Sigmoid colon (tissue), 6 donors: ENCODE measurements at regions not wholly inside any gene's neighbourhood (a gene's known extent, or its start where the extent isn't known, plus 50 kb on each side); places are given as distances from the start of the nearest gene placed in this dataset.

Experiments used
- DNase-seq: peaks from one replicate; pipeline ENCODE4 v3.0.0-alpha.2; 2019
- H3K27ac ChIP-seq, 4 donors: fragments of 200-600 bp; sonication (generic); one replicate each; pipeline ENCODE4 v1.5.1; 2016 to 2019; ENCODE audit warnings: mild to moderate bottlenecking in 1 of 4
- H3K27me3 ChIP-seq, 3 donors: fragments of 200-600 bp; sonication (generic); one replicate each; pipeline ENCODE4 v1.5.1; 2019; ENCODE audit warnings: mild to moderate bottlenecking in 1 of 3
- H3K36me3 ChIP-seq, 4 donors: fragments of 200-600 bp; sonication (generic); one replicate each; pipeline ENCODE4 v1.5.1; 2016 to 2019
- H3K4me1 ChIP-seq, 4 donors: fragments of 200-600 bp; sonication (generic); one replicate each; pipeline ENCODE4 v1.5.1; 2017 to 2019
- H3K4me3 ChIP-seq, 4 donors: fragments of 200-600 bp; sonication (generic); one replicate each; pipeline ENCODE4 v1.5.1; 2017 to 2019; ENCODE audit warnings: mild to moderate bottlenecking in 2 of 4, moderate library complexity in 1 of 4
- H3K9me3 ChIP-seq, 4 donors: fragments of 200-600 bp in 3 of 4; sonication (generic) in 3 of 4; one replicate each; pipeline versions ENCODE4 v1.5.1 to v1.6.1; 2013 to 2019
- EP300 ChIP-seq, 4 donors: sonication (generic); formaldehyde crosslinking; IDR thresholded peaks; one replicate each; pipeline ENCODE4 v1.6.1; 2017; ENCODE audit warnings: antibody characterized with exemption in 4 of 4
- POLR2A ChIP-seq, 2 donors: fragments of 450-650 bp; IDR thresholded peaks; one replicate each; pipeline ENCODE4 v1.6.1; 2016; ENCODE audit warnings: antibody characterized with exemption in 2 of 2, mild to moderate bottlenecking in 2 of 2, moderate library complexity in 2 of 2
- POLR2AphosphoS5 ChIP-seq, 4 donors: sonication (generic); formaldehyde crosslinking; IDR thresholded peaks; one replicate each; pipeline ENCODE4 v1.6.1; 2017; ENCODE audit warnings: antibody characterized with exemption in 4 of 4
- WGBS, 2 donors: extraction: QIAGEN DNeasy Blood & Tissue Kit; methylation state at CpG; one replicate each; pipeline ENCODE4 v1.1.7; 2013; 5-methylcytosine and 5-hydroxymethylcytosine counted together
- intact Hi-C: fragments of 100-400 bp; cut with DNase I; formaldehyde crosslinking; loops from one replicate; pipeline ENCODE4 v1.15.1; 2023
- TF ChIP-seq, protein P1 (sequence below), 4 experiments: fragments of 450-650 bp in 3 of 4; fragments of 200-600 bp in 1 of 4; IDR thresholded peaks; one replicate each; pipeline ENCODE4 v1.5.1; 2016 to 2019; ENCODE audit warnings: antibody characterized with exemption in 4 of 4, mild to moderate bottlenecking in 3 of 4, moderate library complexity in 2 of 4
- donor health status: healthy with polysubstance abuse.
- donor health status: healthy.

DNA sequence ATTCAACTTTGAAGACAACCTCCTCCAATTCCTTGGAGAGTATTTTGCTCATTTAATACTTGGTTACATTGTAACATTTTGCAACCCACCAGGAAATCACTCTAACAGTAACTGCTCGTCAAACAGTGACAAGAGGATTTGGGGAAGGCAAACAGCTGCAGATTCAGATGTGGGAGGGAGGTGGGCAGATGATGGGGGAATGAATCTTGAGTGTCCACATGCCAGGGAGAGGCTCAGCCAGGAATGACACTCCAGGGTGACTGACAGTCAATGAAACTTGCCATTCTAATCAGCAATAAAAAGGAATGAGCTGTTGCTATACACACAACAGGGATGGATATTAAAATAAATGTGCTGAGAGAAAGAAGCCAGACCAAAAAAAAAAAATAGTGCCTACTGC is 97.7 kb upstream of the ANKRD55 start:
- intact Hi-C loops, result no loop called here
- WGBS, 2 donors, result 52 to 89% methylated on average over 1 of the region's 1 CpG
- Histone ChIP-seq H3K27me3 (no peaks in the 10 kb centered on the region), H3K27ac (no peak overlapping the region), H3K9me3 (no peaks in the 10 kb centered on the region), H3K4me1 (no peaks in the 10 kb centered on the region), H3K4me3 (no peak overlapping the region), H3K36me3 (no peaks in the 10 kb centered on the region)
- TF ChIP-seq, protein P1, sequence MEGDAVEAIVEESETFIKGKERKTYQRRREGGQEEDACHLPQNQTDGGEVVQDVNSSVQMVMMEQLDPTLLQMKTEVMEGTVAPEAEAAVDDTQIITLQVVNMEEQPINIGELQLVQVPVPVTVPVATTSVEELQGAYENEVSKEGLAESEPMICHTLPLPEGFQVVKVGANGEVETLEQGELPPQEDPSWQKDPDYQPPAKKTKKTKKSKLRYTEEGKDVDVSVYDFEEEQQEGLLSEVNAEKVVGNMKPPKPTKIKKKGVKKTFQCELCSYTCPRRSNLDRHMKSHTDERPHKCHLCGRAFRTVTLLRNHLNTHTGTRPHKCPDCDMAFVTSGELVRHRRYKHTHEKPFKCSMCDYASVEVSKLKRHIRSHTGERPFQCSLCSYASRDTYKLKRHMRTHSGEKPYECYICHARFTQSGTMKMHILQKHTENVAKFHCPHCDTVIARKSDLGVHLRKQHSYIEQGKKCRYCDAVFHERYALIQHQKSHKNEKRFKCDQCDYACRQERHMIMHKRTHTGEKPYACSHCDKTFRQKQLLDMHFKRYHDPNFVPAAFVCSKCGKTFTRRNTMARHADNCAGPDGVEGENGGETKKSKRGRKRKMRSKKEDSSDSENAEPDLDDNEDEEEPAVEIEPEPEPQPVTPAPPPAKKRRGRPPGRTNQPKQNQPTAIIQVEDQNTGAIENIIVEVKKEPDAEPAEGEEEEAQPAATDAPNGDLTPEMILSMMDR (IDR thresholded peaks at IDR 0.05), result no peak
- TF ChIP-seq POLR2AphosphoS5 (IDR thresholded peaks at IDR 0.05) (no peak), POLR2A (IDR thresholded peaks at IDR 0.05) (no peak), EP300 (IDR thresholded peaks at IDR 0.05) (no peak)
- no peak for DNase-seq

DNA sequence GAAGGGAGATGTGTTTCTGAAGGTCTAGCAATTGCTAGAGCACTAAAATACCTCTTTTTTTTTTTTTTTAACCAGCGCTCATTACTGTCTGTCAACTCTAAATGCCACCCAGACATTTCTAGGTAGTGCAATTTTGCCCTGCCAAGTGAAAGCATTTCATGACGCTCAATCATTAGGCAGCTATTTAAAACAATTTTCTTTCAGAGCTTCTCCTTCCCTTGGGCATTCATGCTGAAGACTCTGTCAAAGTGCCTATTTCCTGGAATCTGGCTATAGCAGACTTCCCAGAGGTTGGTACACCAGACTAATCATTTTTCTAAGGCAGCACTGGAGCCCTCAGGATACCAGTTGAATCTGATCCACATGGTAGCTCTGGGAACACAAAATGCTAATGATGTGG is 97.0 kb upstream of the ANKRD55 start:
- H3K4me1 ChIP-seq, result no peaks in the 10 kb centered on the region
- 85 to 86% methylated on average over 2 of the region's 2 CpGs for WGBS, 2 donors
- H3K27me3 ChIP-seq, result no peaks in the 10 kb centered on the region
- H3K9me3 ChIP-seq, result no peaks in the 10 kb centered on the region
- intact Hi-C loops, result no loop called here
- TF ChIP-seq POLR2A (IDR thresholded peaks at IDR 0.05), result no peak
- TF ChIP-seq POLR2AphosphoS5 (IDR thresholded peaks at IDR 0.05), result no peak
- TF ChIP-seq, protein P1 (IDR thresholded peaks at IDR 0.05), result no peak
- no peak for TF ChIP-seq EP300 (IDR thresholded peaks at IDR 0.05)
- H3K36me3 ChIP-seq, result no peaks in the 10 kb centered on the region
- DNase-seq, result no peak
- H3K4me3 ChIP-seq, result no peak overlapping the region
- H3K27ac ChIP-seq, result no peak overlapping the region

DNA sequence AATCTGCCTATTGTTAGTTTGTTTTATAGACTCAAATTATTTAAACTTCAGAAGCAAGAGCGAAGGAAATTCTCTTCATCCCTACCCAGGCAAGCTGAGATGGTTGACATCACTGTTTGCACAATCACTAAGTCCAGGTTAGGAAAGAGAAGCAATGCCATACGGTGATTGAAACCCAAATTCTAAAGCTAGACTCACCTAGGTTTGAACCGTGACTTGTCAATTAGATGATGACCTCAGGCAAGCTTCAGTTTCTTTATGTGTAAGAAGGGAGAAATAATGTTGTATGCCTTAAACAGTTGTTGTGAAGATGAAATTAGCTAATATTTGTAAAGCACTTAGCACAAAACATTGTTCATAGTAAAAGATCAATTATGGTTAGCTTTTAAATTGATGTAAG is 96.5 kb upstream of the ANKRD55 start:
- Histone ChIP-seq H3K27me3 (no peaks in the 10 kb centered on the region), H3K4me1 (no peaks in the 10 kb centered on the region), H3K4me3 (no peak overlapping the region), H3K36me3 (no peaks in the 10 kb centered on the region), H3K9me3 (no peaks in the 10 kb centered on the region), H3K27ac (no peak overlapping the region)
- DNase-seq, result no peak
- TF ChIP-seq EP300 (IDR thresholded peaks at IDR 0.05) (no peak), POLR2AphosphoS5 (IDR thresholded peaks at IDR 0.05) (no peak), POLR2A (IDR thresholded peaks at IDR 0.05) (no peak)
- TF ChIP-seq, protein P1 (IDR thresholded peaks at IDR 0.05), result no peak
- 79 to 93% methylated on average over 3 of the region's 3 CpGs for WGBS, 2 donors
- intact Hi-C loops, result no loop called here

DNA sequence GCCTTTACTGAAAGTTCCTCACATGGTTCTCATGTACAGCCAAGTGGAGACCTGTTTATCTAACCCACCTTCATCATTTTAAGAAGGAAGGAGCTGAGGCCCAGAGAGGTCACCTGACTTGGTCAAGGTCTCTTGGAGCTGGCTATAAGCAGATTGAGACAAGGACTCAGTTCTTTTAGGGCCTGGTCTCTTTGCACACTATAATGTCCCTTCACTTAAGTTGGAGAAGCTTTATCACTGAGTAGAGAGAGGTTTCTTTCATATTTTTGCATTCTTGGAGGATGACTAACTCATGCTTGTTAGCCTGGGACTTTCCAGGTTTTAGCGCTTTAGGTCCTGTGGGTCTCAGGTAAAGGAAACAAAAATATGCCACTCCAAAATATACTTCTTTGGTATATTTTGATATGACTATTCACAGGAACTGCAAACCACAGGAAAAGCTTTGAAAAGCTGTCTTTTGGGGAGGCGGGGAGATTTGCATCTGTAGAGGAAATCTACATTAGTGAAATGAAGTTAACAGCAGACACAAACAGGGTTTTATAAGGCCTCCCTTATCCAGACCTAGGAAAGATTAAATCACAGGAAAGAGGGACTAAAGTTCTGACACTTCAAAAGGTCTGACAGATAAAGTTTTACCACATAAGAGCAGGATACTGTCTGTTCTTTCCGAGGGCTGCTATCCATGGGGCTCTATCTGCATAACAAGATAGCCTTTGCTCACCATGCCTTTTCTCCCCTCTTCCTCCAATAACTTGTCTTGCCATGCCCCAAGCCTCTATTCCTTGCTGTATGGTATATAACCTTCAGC is 95.8 kb upstream of the ANKRD55 start:
- Histone ChIP-seq H3K27me3 (no peaks in the 10 kb centered on the region), H3K36me3 (no peaks in the 10 kb centered on the region), H3K4me1 (no peaks in the 10 kb centered on the region), H3K27ac (no peak overlapping the region), H3K4me3 (no peak overlapping the region), H3K9me3 (no peaks in the 10 kb centered on the region)
- no peak for TF ChIP-seq POLR2AphosphoS5 (IDR thresholded peaks at IDR 0.05)
- TF ChIP-seq, protein P1 (IDR thresholded peaks at IDR 0.05), result no peak
- no peak for TF ChIP-seq POLR2A (IDR thresholded peaks at IDR 0.05)
- no peak for TF ChIP-seq EP300 (IDR thresholded peaks at IDR 0.05)
- WGBS, 2 donors, result 44 to 77% methylated on average over 3 of the region's 3 CpGs
- DNase-seq, result no peak
- intact Hi-C loops, result no loop called here

DNA sequence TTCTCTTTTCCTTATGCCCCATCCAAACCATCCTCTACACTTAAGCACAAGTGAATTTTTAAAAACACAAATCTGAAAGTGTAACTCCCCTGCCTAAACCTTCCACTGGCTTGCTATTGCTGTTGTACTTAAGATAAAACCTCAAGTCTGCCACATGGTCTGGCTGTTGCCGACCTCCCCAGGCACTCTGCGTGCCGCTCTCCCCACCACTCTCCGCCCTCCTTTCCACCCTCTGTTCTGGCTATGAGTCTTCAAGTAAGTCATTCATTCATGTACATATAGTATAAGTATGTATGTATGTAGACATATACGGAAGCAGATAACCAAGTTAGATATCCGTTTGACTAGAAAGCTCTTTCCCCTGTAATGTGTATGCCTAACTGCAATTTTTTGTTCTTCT is 94.7 kb upstream of the ANKRD55 start:
- H3K36me3 ChIP-seq, result no peaks in the 10 kb centered on the region
- DNase-seq, result no peak
- TF ChIP-seq POLR2AphosphoS5 (IDR thresholded peaks at IDR 0.05), result no peak
- no peak for TF ChIP-seq EP300 (IDR thresholded peaks at IDR 0.05)
- TF ChIP-seq, protein P1 (IDR thresholded peaks at IDR 0.05), result no peak
- TF ChIP-seq POLR2A (IDR thresholded peaks at IDR 0.05), result no peak
- H3K27me3 ChIP-seq, result no peaks in the 10 kb centered on the region
- H3K4me1 ChIP-seq, result no peaks in the 10 kb centered on the region
- H3K9me3 ChIP-seq, result no peaks in the 10 kb centered on the region
- 63 to 81% methylated on average over 6 of the region's 6 CpGs for WGBS, 2 donors
- intact Hi-C loops, result no loop called here
- no peak overlapping the region for H3K27ac ChIP-seq
- no peak overlapping the region for H3K4me3 ChIP-seq
